Muscle of leg (tissue), 3 donors: ENCODE measurements at regions not wholly inside any gene's neighbourhood (a gene's known extent, or its start where the extent isn't known, plus 50 kb on each side); places are given as distances from the start of the nearest gene placed in this dataset.

Experiments
- DNase-seq: peaks from one replicate; pipeline ENCODE4 v3.0.0; 2013
- H3K27ac ChIP-seq: one replicate; pipeline ENCODE4 v1.5.1; 2013; ENCODE audit warnings: mild to moderate bottlenecking, low read length, control low read depth
- H3K27me3 ChIP-seq: one replicate; pipeline ENCODE4 v1.6.1; 2013; ENCODE audit warnings: low read length; ENCODE audit not compliant: control insufficient read depth, insufficient read depth
- H3K36me3 ChIP-seq: one replicate; pipeline ENCODE4 v1.6.1; 2013; ENCODE audit warnings: low read length; ENCODE audit not compliant: control insufficient read depth, insufficient read depth
- H3K4me1 ChIP-seq: one replicate; pipeline ENCODE4 v1.6.1; 2013; ENCODE audit warnings: low read length; ENCODE audit not compliant: control insufficient read depth, insufficient read depth
- H3K4me3 ChIP-seq: one replicate; pipeline ENCODE4 v1.5.1; 2013; ENCODE audit warnings: low read length, control low read depth
- H3K9me3 ChIP-seq: replicated peaks from 2 replicates; pipeline ENCODE4 v1.6.1; 2013; ENCODE audit warnings: low read depth, low read length; ENCODE audit not compliant: control insufficient read depth
- WGBS: methylation state at CpG from one replicate; pipeline ENCODE4 v1.1.5; 2013; ENCODE audit warnings: missing lambda C conversion rate; ENCODE audit not compliant: insufficient coverage; 5-methylcytosine and 5-hydroxymethylcytosine counted together

- Histone ChIP-seq H3K36me3 (no peaks in the 10 kb centered on the region), H3K9me3 (no peaks in the 10 kb centered on the region), H3K27ac (no peak overlapping the region), H3K4me3 (no peak overlapping the region), H3K27me3 (peaks cover 12% of the 10 kb centered on the region), H3K4me1 (peaks cover 15% of the 10 kb centered on the region)
- WGBS, result 91% methylated on average over 11 of the region's 19 CpGs
- DNase-seq, result no peak
These were observed 112.6 kb downstream of the TMEM18 start for GRCh38 chr2:564471-565181.

DNA sequence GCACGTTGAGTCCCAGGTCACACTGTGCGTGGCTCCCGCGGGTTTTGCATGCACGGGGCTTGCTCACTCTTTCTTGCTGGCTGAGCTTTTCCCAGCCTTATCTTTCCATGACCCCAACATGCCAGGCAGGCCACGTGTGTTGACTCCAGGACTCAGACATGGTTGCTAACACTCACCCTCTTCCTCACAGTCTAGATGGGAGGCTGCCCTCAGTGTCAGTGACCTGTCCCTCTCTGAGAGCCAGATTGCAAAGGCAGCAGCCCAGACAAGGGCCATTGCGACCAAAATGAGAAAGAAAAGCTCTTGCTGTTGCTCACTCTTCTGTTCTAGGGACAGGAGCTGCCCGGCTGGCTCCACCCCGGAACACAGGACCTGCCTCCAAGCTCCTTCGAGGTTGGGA lies 113.7 kb downstream of the TMEM18 start:
- Histone ChIP-seq H3K36me3 (no peaks in the 10 kb centered on the region), H3K27me3 (peaks cover 12% of the 10 kb centered on the region), H3K4me3 (no peak overlapping the region), H3K27ac (no peak overlapping the region), H3K9me3 (no peaks in the 10 kb centered on the region), H3K4me1 (peaks cover 10% of the 10 kb centered on the region)
- 74% methylated on average over 8 of the region's 10 CpGs for WGBS
- no peak for DNase-seq

GRCh38 chr2:562391-563364 lies 114.5 kb downstream of the TMEM18 start:
- Histone ChIP-seq H3K27me3 (peaks cover 12% of the 10 kb centered on the region), H3K4me1 (peaks cover 3% of the 10 kb centered on the region), H3K9me3 (no peaks in the 10 kb centered on the region), H3K27ac (no peak overlapping the region), H3K36me3 (no peaks in the 10 kb centered on the region), H3K4me3 (no peak overlapping the region)
- 84% methylated on average over 32 of the region's 33 CpGs for WGBS
- DNase-seq, result no peak

DNA sequence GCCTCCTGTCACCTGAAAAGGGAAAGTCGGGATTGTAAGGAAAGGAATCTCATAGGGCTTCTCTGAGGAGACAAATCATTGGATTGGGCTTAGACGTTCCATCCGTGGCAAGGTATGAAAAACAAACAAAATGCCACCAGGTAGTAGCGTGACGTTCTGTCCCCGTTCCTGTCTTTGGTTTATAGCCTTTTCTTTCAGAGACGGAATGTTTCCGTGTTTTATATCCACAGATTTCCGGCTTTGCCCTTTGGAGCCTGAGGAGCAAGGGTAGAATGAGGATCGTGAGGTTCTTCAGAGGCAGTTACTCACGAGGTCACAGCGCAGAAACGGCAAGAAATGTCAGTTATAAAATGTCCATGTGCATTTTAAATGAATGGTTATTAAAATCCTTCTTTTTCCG lies 118.3 kb downstream of the TMEM18 start:
- H3K36me3 ChIP-seq, result no peaks in the 10 kb centered on the region
- H3K4me1 ChIP-seq, result peaks cover 5% of the 10 kb centered on the region
- WGBS, result 87% methylated on average over 10 of the region's 14 CpGs
- no peaks in the 10 kb centered on the region for H3K9me3 ChIP-seq
- no peak for DNase-seq
- peaks cover 14% of the 10 kb centered on the region for H3K27me3 ChIP-seq
- H3K27ac ChIP-seq, result no peak overlapping the region
- no peak overlapping the region for H3K4me3 ChIP-seq

DNA sequence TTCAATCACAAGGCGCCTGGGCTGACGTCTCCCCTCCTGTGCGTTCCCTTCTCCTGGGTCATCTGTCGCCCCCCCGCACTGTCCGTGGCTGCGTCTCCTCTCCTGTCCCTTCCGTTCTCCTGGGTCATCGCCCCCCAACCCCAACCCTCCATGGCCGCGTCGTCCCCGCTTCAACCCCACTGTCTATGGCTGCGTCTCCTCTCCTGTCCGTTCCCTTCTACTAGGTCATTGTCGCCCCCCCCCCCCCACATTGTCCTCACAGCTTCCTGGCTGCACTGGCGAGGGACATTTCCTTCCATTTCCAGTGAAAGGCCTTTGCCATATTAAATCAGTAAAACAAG lies 118.9 kb downstream of the TMEM18 start:
- 82% methylated on average over 16 of the region's 17 CpGs for WGBS
- Histone ChIP-seq H3K4me3 (no peak overlapping the region), H3K36me3 (no peaks in the 10 kb centered on the region), H3K4me1 (peaks cover 5% of the 10 kb centered on the region), H3K27ac (no peak overlapping the region), H3K9me3 (no peaks in the 10 kb centered on the region), H3K27me3 (peaks cover 14% of the 10 kb centered on the region)
- DNase-seq, result no peak

- no peaks in the 10 kb centered on the region for H3K36me3 ChIP-seq
- no peaks in the 10 kb centered on the region for H3K9me3 ChIP-seq
- H3K4me1 ChIP-seq, result peaks cover 5% of the 10 kb centered on the region
- no peak overlapping the region for H3K4me3 ChIP-seq
- no peak overlapping the region for H3K27ac ChIP-seq
- DNase-seq, result no peak
- WGBS, result 77% methylated on average over 33 of the region's 34 CpGs
- H3K27me3 ChIP-seq, result peaks cover 14% of the 10 kb centered on the region
These were observed 119.4 kb downstream of the TMEM18 start for GRCh38 chr2:557635-558301.

DNA sequence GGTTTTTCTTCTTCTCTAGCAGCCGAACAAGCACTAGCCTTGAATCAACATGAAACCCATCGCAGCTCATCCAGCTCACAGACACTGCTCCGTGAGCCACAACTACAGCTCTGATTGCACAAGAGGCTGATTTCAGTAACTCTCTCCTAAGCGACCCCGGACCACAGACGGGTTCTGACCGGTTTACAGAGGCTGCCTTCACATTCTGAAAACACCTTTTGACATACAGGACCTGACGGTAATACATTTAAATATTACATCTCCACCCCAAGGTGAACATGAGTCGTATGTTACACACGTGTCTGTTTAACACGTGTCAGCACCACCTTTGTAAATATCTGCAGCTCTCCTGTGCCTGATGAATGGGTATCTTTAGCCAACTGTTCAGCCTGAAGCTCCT lies 120.7 kb downstream of the TMEM18 start:
- DNase-seq, result no peak
- no peaks in the 10 kb centered on the region for H3K36me3 ChIP-seq
- 90% methylated on average over 9 of the region's 11 CpGs for WGBS
- H3K27me3 ChIP-seq, result peaks cover 14% of the 10 kb centered on the region
- H3K9me3 ChIP-seq, result no peaks in the 10 kb centered on the region
- H3K4me1 ChIP-seq, result peaks cover 11% of the 10 kb centered on the region
- H3K27ac ChIP-seq, result no peak overlapping the region
- H3K4me3 ChIP-seq, result no peak overlapping the region

DNA sequence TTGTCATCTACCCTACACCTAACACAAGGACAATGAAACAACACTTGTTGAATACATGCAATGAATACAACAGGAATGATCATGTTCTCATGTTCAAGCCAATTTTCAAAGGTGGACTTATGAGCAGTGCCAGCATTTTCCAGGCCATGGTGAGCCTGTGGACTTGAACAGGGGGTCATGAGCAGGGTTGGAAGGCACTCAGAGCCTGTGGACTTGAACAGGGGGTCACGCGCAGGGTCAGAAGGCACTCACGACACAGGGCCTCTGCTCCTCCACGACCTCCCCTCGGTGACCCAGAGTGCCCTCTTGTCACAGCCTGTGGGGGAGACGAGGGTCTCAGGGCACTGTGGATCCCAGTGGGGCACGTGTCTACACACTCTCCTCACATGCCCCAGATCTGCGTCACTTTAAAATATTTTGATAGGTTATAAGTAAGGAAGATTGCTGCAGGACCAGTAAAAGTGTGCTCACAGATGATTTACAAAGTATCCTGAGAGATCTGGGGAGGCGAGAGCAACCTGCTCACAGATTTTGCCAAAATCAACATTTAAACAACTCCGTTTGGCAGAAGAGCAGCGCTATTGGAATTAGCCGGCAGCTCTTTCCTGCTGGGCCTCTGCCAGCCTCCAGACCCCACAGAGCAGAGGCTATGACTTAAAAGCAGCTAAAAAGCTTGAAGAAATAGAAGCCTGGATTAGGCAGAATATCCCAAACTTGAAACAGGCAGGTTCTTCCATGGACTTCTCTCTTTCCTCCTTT lies 121.9 kb downstream of the TMEM18 start:
- no peak overlapping the region for H3K27ac ChIP-seq
- H3K9me3 ChIP-seq, result no peaks in the 10 kb centered on the region
- no peaks in the 10 kb centered on the region for H3K36me3 ChIP-seq
- H3K4me1 ChIP-seq, result peaks cover 17% of the 10 kb centered on the region
- no peak overlapping the region for H3K4me3 ChIP-seq
- peak; percentile 83 for DNase-seq
- WGBS, result 61% methylated on average over 9 of the region's 12 CpGs
- H3K27me3 ChIP-seq, result peaks cover 14% of the 10 kb centered on the region

DNA sequence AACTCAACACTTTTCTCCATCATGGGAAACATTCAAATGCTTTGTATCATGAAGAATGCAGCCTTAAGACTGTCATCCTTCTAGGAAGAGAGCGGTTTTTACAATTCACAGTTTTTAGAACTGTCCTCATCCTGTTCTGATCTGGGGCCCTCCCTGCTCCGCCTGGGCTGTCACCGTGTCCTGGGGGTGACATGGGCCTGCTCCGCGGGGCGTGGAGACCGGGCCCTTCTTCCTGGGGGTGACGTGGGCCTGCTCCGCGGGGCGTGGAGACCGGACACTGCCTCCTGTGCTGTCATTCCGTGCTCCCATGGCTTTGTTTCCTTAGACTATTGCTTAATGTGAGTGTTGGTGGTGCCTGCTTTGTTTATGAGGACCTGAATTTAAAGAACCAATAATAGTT lies 122.8 kb downstream of the TMEM18 start:
- Histone ChIP-seq H3K4me3 (no peak overlapping the region), H3K4me1 (peaks cover 17% of the 10 kb centered on the region), H3K9me3 (no peaks in the 10 kb centered on the region), H3K27me3 (peaks cover 11% of the 10 kb centered on the region), H3K36me3 (no peaks in the 10 kb centered on the region), H3K27ac (no peak overlapping the region)
- DNase-seq, result no peak
- 71% methylated on average over 6 of the region's 13 CpGs for WGBS
